NB4 (cell line): ENCODE measurements at regions not wholly inside any gene's neighbourhood (a gene's known extent, or its start where the extent isn't known, plus 50 kb on each side); places are given as distances from the start of the nearest gene placed in this dataset.
"Not testable (repeated sequence)": the region's sequence is repeated elsewhere in the genome, so short reads cannot be mapped to it uniquely, and the experiment has no call there.

Experiments used
- CTCF ChIP-seq: IDR thresholded peaks from one replicate; pipeline ENCODE4 v1.5.1; 2012; ENCODE audit warnings: low read depth, low read length
- MAX ChIP-seq: IDR thresholded peaks from 2 replicates; pipeline ENCODE4 v1.6.1; 2011; ENCODE audit warnings: low read depth, low read length
- MYC ChIP-seq: IDR thresholded peaks from 2 replicates; pipeline ENCODE4 v1.6.1; 2011; ENCODE audit warnings: low read depth, low read length
- POLR2A ChIP-seq: IDR thresholded peaks from 2 replicates; pipeline ENCODE4 v1.6.1; 2011; ENCODE audit warnings: mild to moderate bottlenecking; ENCODE audit not compliant: insufficient read length; ENCODE audit errors: extremely low read depth

GRCh38 chr2:63746548-63746947, 95.1 kb upstream of the UGP2 start:
- not testable (repeated sequence) for TF ChIP-seq CTCF, MAX, POLR2A, MYC
